Endothelial cell of umbilical vein (primary cell): ENCODE measurements at regions not wholly inside any gene's neighbourhood (a gene's known extent, or its start where the extent isn't known, plus 50 kb on each side); places are given as distances from the start of the nearest gene placed in this dataset.

Experiments used
- BruUV-seq: library from RNA; stranded (reverse); fragments of 400-500 nt; replicated peaks from 2 replicates; lab custom pipeline; 2021; lab: Mats Ljungman, UMichigan
- CTCF ChIA-PET: fragments of 300-600, 350-600 bp; sonication (Branson Sonifier 250); formaldehyde crosslinking; loops from one replicate; lab custom pipeline; 2021; ENCODE audit warnings: antibody characterized with exemption, inconsistent platforms; lab: Charles Lee
- POLR2A ChIA-PET: fragments of 300-600, 350-600 bp; sonication (Branson Sonifier 250); formaldehyde crosslinking; loops from one replicate; lab custom pipeline; 2021; ENCODE audit warnings: antibody characterized with exemption, inconsistent platforms; lab: Charles Lee
- DNase-seq: peaks from one replicate; pipeline ENCODE4 v3.0.0-alpha.2; 2011; ENCODE audit warnings: low read depth, low spot score
- FAIRE-seq: peaks from 2 replicates; lab custom pipeline; 2011; peaks lifted over from hg19 to GRCh38; lab: Jason Lieb, UNC
- H2AFZ ChIP-seq: 2 replicates; pipeline ENCODE4 v1.6.0; 2012; ENCODE audit warnings: low read depth, low read length, control low read depth, inconsistent platforms
- H3K27ac ChIP-seq: 2 replicates; pipeline ENCODE4 v1.5.1; 2011; ENCODE audit warnings: low read depth, mild to moderate bottlenecking, control low read depth, low read length, moderate library complexity; ENCODE audit not compliant: insufficient read depth
- H3K27me3 ChIP-seq, 2 experiments: 2 replicates each; pipeline versions ENCODE4 v1.6.0 to v1.6.1; 2011; ENCODE audit warnings: low read length in 2 of 2, mixed read lengths in 1 of 2; ENCODE audit not compliant: control insufficient read depth in 2 of 2, insufficient read depth in 2 of 2
- H3K36me3 ChIP-seq, 2 experiments: 2 replicates in 1 of 2; 3 replicates in 1 of 2; pipeline ENCODE4 v1.5.1; 2011; ENCODE audit warnings: low read length in 2 of 2, mild to moderate bottlenecking in 1 of 2, moderate library complexity in 1 of 2; ENCODE audit not compliant: control insufficient read depth in 2 of 2, insufficient read depth in 2 of 2; ENCODE audit errors: extremely low read depth in 1 of 2
- H3K4me1 ChIP-seq: 3 replicates; pipeline ENCODE4 v1.5.1; 2011; ENCODE audit warnings: mild to moderate bottlenecking, low read length; ENCODE audit not compliant: control insufficient read depth, insufficient read depth; ENCODE audit errors: extremely low read depth
- H3K4me2 ChIP-seq: 2 replicates; pipeline ENCODE4 v1.6.1; 2011; ENCODE audit warnings: low read length, control low read depth, mixed read lengths; ENCODE audit not compliant: insufficient read depth
- H3K4me3 ChIP-seq, 3 experiments: fragments of 200-600 bp in 1 of 3; sonication (generic), shearing (Covaris generic) in 1 of 3; replicated peaks in 1 of 3; 2 replicates each; pipeline ENCODE4 v1.5.1; 2011 to 2016; ENCODE audit warnings: control low read depth in 3 of 3, low read length in 3 of 3, mild to moderate bottlenecking in 2 of 3, inconsistent platforms in 1 of 3, low read depth in 1 of 3, moderate library complexity in 1 of 3; ENCODE audit not compliant: insufficient read depth in 1 of 3
- H3K79me2 ChIP-seq: 2 replicates; pipeline ENCODE4 v1.6.0; 2012; ENCODE audit warnings: low read length, inconsistent platforms; ENCODE audit not compliant: control insufficient read depth, insufficient read depth
- H3K9ac ChIP-seq: replicated peaks from 2 replicates; pipeline ENCODE3; 2011; ENCODE audit warnings: low read length, control low read depth; ENCODE audit not compliant: insufficient read depth; ENCODE audit errors: extremely low read depth
- H3K9me1 ChIP-seq: replicated peaks from 3 replicates; pipeline ENCODE4 v1.6.0; 2011; ENCODE audit warnings: mild to moderate bottlenecking, low read length; ENCODE audit not compliant: control insufficient read depth, insufficient read depth; ENCODE audit errors: extremely low read depth
- H3K9me3 ChIP-seq: replicated peaks from 2 replicates; pipeline ENCODE4 v1.5.1; 2012; ENCODE audit warnings: low read length, inconsistent platforms; ENCODE audit not compliant: control insufficient read depth, insufficient read depth
- H4K20me1 ChIP-seq: replicated peaks from 2 replicates; pipeline ENCODE3; 2011; ENCODE audit warnings: mild to moderate bottlenecking, low read length; ENCODE audit not compliant: control insufficient read depth, insufficient read depth; ENCODE audit errors: extremely low read depth
- CTCF ChIP-seq, 2 donors: IDR thresholded peaks; 1 replicate in 1 of 2; 2 replicates in 1 of 2; pipeline ENCODE4 v1.5.1; 2011; ENCODE audit warnings: low read length in 2 of 2, mild to moderate bottlenecking in 2 of 2, moderate library complexity in 2 of 2, control low read depth in 1 of 2, inconsistent platforms in 1 of 2, low read depth in 1 of 2; ENCODE audit not compliant: insufficient read depth in 1 of 2; ENCODE audit errors: extremely low read depth in 1 of 2
- EZH2 ChIP-seq: IDR thresholded peaks from 2 replicates; pipeline ENCODE4 v1.6.1; 2012; ENCODE audit warnings: borderline replicate concordance, low read depth, mild to moderate bottlenecking, moderate library complexity, low read length, inconsistent platforms; ENCODE audit not compliant: severe bottlenecking
- FOS ChIP-seq: IDR thresholded peaks from 2 replicates; pipeline ENCODE4 v1.6.1; 2011; ENCODE audit warnings: mild to moderate bottlenecking, low read length, moderate library complexity, borderline replicate concordance; ENCODE audit not compliant: insufficient read depth
- GATA2 ChIP-seq: IDR thresholded peaks from 2 replicates; pipeline ENCODE4 v1.7.0; 2011; ENCODE audit warnings: low read depth, mild to moderate bottlenecking, moderate library complexity, mixed read lengths, low read length; ENCODE audit not compliant: insufficient read length, insufficient read depth
- JUN ChIP-seq: IDR thresholded peaks from 2 replicates; pipeline ENCODE4 v1.6.1; 2011; ENCODE audit warnings: borderline replicate concordance, low read depth; ENCODE audit not compliant: insufficient read length, insufficient read depth
- MAX ChIP-seq: IDR thresholded peaks from 2 replicates; pipeline ENCODE4 v1.6.1; 2011; ENCODE audit not compliant: insufficient read depth, insufficient read length
- MYC ChIP-seq: IDR thresholded peaks from one replicate; pipeline ENCODE4 v1.6.1; 2011; ENCODE audit warnings: mild to moderate bottlenecking, low read depth, low read length
- POLR2A ChIP-seq: IDR thresholded peaks from 2 replicates; pipeline ENCODE4 v1.6.1; 2012; ENCODE audit warnings: low read depth, mild to moderate bottlenecking, control low read depth, low read length
- POLR2AphosphoS5 ChIP-seq: IDR thresholded peaks from 2 replicates; pipeline ENCODE4 v1.6.1; 2012; ENCODE audit warnings: low read depth, mild to moderate bottlenecking, control low read depth, low read length, moderate library complexity; ENCODE audit not compliant: insufficient read depth
- dilution Hi-C: fragments of 300-500 bp; cut with MboI; formaldehyde crosslinking; loops from one replicate; pipeline ENCODE4 v1.15.0; 2019; ENCODE audit warnings: low sequenced_read_pairs; ENCODE audit not compliant: extremely low pct_ligation_motif_present
- intact Hi-C: fragments of 100-400 bp; cut with micrococcal nuclease; formaldehyde crosslinking; loops from one replicate; pipeline ENCODE4 v1.10.0; 2022

- H3K4me1 ChIP-seq: no peaks in the 10 kb centered on the region
- peaks cover 0 to 4% of the 10 kb centered on the region in 2 experiments for H3K27me3 ChIP-seq
- BruUV-seq: no TSS peak
- ChIA-PET POLR2A (no interaction called here), CTCF (no interaction called here)
- no peaks in the 10 kb centered on the region for H3K36me3 ChIP-seq
- DNase-seq (no peak), FAIRE-seq (no peak)
- H3K4me3 ChIP-seq: no peak overlapping the region
- H4K20me1 ChIP-seq: no peaks in the 10 kb centered on the region
- TF ChIP-seq POLR2AphosphoS5: no peak
- no peak for TF ChIP-seq EZH2
- TF ChIP-seq FOS: no peak
- TF ChIP-seq GATA2: no peak
- no peak for TF ChIP-seq JUN
- TF ChIP-seq MAX: no peak
- TF ChIP-seq MYC: no peak
- no peak for TF ChIP-seq POLR2A
- no peak for TF ChIP-seq CTCF (IDR thresholded peaks at IDR 0.05; ENCODE audit: extremely low read depth in 1 of 2, insufficient read depth in 1 of 2, low read depth in 1 of 2, low read length in 2 of 2)
- dilution Hi-C loops (no loop called here), intact Hi-C loops (no loop called here)
- H3K9ac ChIP-seq: no peak overlapping the region
- H3K79me2 ChIP-seq: no peaks in the 10 kb centered on the region
- no peak overlapping the region for H3K27ac ChIP-seq
- no peaks in the 10 kb centered on the region for H3K9me1 ChIP-seq
- no peak overlapping the region for H2AFZ ChIP-seq
- no peak overlapping the region for H3K4me2 ChIP-seq
- no peaks in the 10 kb centered on the region for H3K9me3 ChIP-seq
Observed at GRCh38 chr10:29007748-29008610, 280.9 kb upstream of the LYZL1 start.
